ENCODE measurements at regions not wholly inside any gene's neighbourhood (a gene's known extent, or its start where the extent isn't known, plus 50 kb on each side); places are given as distances from the start of the nearest gene placed in this dataset.

GRCh38 chr5:8553364-8553763 is 684.4 kb downstream of the MTRR start:
- H3K27me3 ChIP-seq (ENCODE audit: insufficient read depth, low read length) = no peaks in the 10 kb centered on the region
- no peaks in the 10 kb centered on the region for H3K4me1 ChIP-seq (ENCODE audit: control insufficient read depth in 1 of 2, insufficient read depth in 2 of 2, low read length in 2 of 2)
- H3K9ac ChIP-seq (ENCODE audit: low read length) = no peak overlapping the region
- intact Hi-C loops (cut with micrococcal nuclease) = no loop called here
- BruUV-seq (replicated peaks) = no TSS peak
- POLR2A ChIA-PET = no interaction called here
- no peaks in the 10 kb centered on the region for H3K79me2 ChIP-seq (ENCODE audit: insufficient read depth, low read length)
- no peak overlapping the region for H2AFZ ChIP-seq (ENCODE audit: low read depth, low read length, poor library complexity, severe bottlenecking)
- no peaks in the 10 kb centered on the region for H3K9me2 ChIP-seq (ENCODE audit: insufficient read depth)
- H4K20me1 ChIP-seq (ENCODE audit: insufficient read depth) = no peaks in the 10 kb centered on the region
- no peak overlapping the region for H3K27ac ChIP-seq (ENCODE audit: low read depth, low read length)
- TF ChIP-seq ZFX (IDR thresholded peaks at IDR 0.05) = no peak
- TF ChIP-seq CBX3 (IDR thresholded peaks at IDR 0.05; ENCODE audit: low read depth) = no peak
- no peak for TF ChIP-seq SP1 (IDR thresholded peaks at IDR 0.05; ENCODE audit: low read depth)
- no peak for TF ChIP-seq YY1 (IDR thresholded peaks at IDR 0.05; ENCODE audit: extremely low read depth, insufficient replicate concordance, low read depth, low read length)
- TF ChIP-seq JUND (IDR thresholded peaks at IDR 0.05) = no peak
- no peak for TF ChIP-seq MAX (IDR thresholded peaks at IDR 0.05)
- TF ChIP-seq POLR2AphosphoS5 (IDR thresholded peaks at IDR 0.05; ENCODE audit: low read depth, low read length) = no peak
- TF ChIP-seq ZBTB33 (IDR thresholded peaks at IDR 0.05; ENCODE audit: extremely low read depth, insufficient replicate concordance, low read length) = no peak
- TF ChIP-seq EGR1 (IDR thresholded peaks at IDR 0.05; ENCODE audit: low read depth) = no peak
- no peak for TF ChIP-seq REST (IDR thresholded peaks at IDR 0.05; ENCODE audit: low read depth)
- no peak for TF ChIP-seq CEBPB (IDR thresholded peaks at IDR 0.05; ENCODE audit: low read depth)
- no peak for TF ChIP-seq FOSL1 (IDR thresholded peaks at IDR 0.05; ENCODE audit: low read depth)
- TF ChIP-seq POLR2A (IDR thresholded peaks at IDR 0.05; ENCODE audit: borderline replicate concordance, extremely low read depth, insufficient read depth, insufficient read length) = no peak
- no peak for TF ChIP-seq RAD21 (IDR thresholded peaks at IDR 0.05; ENCODE audit: low read depth)
- TF ChIP-seq EZH2phosphoT487 (IDR thresholded peaks at IDR 0.05; ENCODE audit: borderline replicate concordance) = no peak
- no peak for TF ChIP-seq ATF3 (IDR thresholded peaks at IDR 0.05)
- TF ChIP-seq EZH2 (IDR thresholded peaks at IDR 0.05) = no peak
- no peak for TF ChIP-seq TCF7L2 (IDR thresholded peaks at IDR 0.05; ENCODE audit: borderline replicate concordance, extremely low read depth, insufficient read depth, insufficient read length)
- no peak for TF ChIP-seq ZNF274 (IDR thresholded peaks at IDR 0.05; ENCODE audit: low read depth, low read length)
- no peak for TF ChIP-seq SRF (IDR thresholded peaks at IDR 0.05; ENCODE audit: low read depth)
- H3K36me3 ChIP-seq (ENCODE audit: control insufficient read depth in 1 of 2, insufficient read depth in 2 of 2, low read length in 2 of 2) = no peaks in the 10 kb centered on the region
- H3K4me2 ChIP-seq (ENCODE audit: low read length) = no peak overlapping the region
- RAD21 ChIA-PET (ENCODE audit: low non-redundant PET in 1 of 2, low total read pairs in 2 of 2, uncharacterized antibody in 2 of 2, unreplicated experiment in 2 of 2) = no interaction called here
- no peak for DNase-seq (ENCODE audit: low read depth, low spot score)
- peaks cover 7 to 29% of the 10 kb centered on the region in 2 experiments; a peak in 3 of 4 replicates for H3K9me3 ChIP-seq (ENCODE audit: control insufficient read depth in 1 of 2, insufficient read depth in 1 of 2, low read depth in 1 of 2, low read length in 2 of 2)
- H3K4me3 ChIP-seq (replicated peaks in 1 of 2; ENCODE audit: low read depth in 1 of 2, low read length in 2 of 2) = no peak overlapping the region
- CTCF ChIA-PET = no interaction called here
- no peak for ATAC-seq
